Fibroblast of villous mesenchyme (primary cell): ENCODE measurements at regions not wholly inside any gene's neighbourhood (a gene's known extent, or its start where the extent isn't known, plus 50 kb on each side); places are given as distances from the start of the nearest gene placed in this dataset.
"Not testable (repeated sequence)": the region's sequence is repeated elsewhere in the genome, so short reads cannot be mapped to it uniquely, and the experiment has no call there.

Experiments
- DNase-seq: peaks from one replicate; pipeline ENCODE4 v3.0.0-alpha.2; 2010; ENCODE audit warnings: low read depth
- H3K4me3 ChIP-seq: 2 replicates; pipeline ENCODE4 v1.5.1; 2011; ENCODE audit warnings: low read depth, mild to moderate bottlenecking, low read length
- CTCF ChIP-seq: IDR thresholded peaks from 2 replicates; pipeline ENCODE4 v1.5.1; 2012; ENCODE audit warnings: low read depth, mild to moderate bottlenecking, low read length; ENCODE audit not compliant: insufficient read depth

- H3K4me3 ChIP-seq, DNase-seq: not testable (repeated sequence)
Observed at GRCh38 chr5:34187441-34187840, 144.4 kb upstream of the C1QTNF3 start.

GRCh38 chr5:34188001-34188822 is 145.2 kb upstream of the C1QTNF3 start:
- peak; percentile 57 for TF ChIP-seq CTCF
- H3K4me3 ChIP-seq, result not testable (repeated sequence)
- peak; percentile 71 for DNase-seq

GRCh38 chr5:34189246-34189645 is 146.2 kb upstream of the C1QTNF3 start:
- H3K4me3 ChIP-seq, DNase-seq: not testable (repeated sequence)

- DNase-seq, result peak; percentile 3
- H3K4me3 ChIP-seq, result not testable (repeated sequence)
Observed at GRCh38 chr5:34189752-34190411, 146.9 kb upstream of the C1QTNF3 start.

- DNase-seq, H3K4me3 ChIP-seq: not testable (repeated sequence)
Observed at GRCh38 chr5:34190466-34190865, 147.5 kb upstream of the C1QTNF3 start.

GRCh38 chr5:34191279-34191744 is 148.3 kb upstream of the C1QTNF3 start:
- H3K4me3 ChIP-seq, DNase-seq: not testable (repeated sequence)

GRCh38 chr5:34192064-34192922 is 149.3 kb upstream of the C1QTNF3 start:
- peak; percentile 4 for DNase-seq
- H3K4me3 ChIP-seq, result not testable (repeated sequence)

GRCh38 chr5:34192923-34193262 is 149.9 kb upstream of the C1QTNF3 start:
- H3K4me3 ChIP-seq, DNase-seq: not testable (repeated sequence)

GRCh38 chr5:34193297-34193696 is 150.3 kb upstream of the C1QTNF3 start:
- not testable (repeated sequence) for DNase-seq, H3K4me3 ChIP-seq

GRCh38 chr5:34193804-34194203 is 150.8 kb upstream of the C1QTNF3 start:
- not testable (repeated sequence) for H3K4me3 ChIP-seq
- peak; percentile 18 for DNase-seq

GRCh38 chr5:34196091-34196490 is 153.1 kb upstream of the C1QTNF3 start:
- not testable (repeated sequence) for H3K4me3 ChIP-seq, DNase-seq

GRCh38 chr5:34205347-34205746 is 162.3 kb upstream of the C1QTNF3 start:
- not testable (repeated sequence) for H3K4me3 ChIP-seq, DNase-seq

- H3K4me3 ChIP-seq, result not testable (repeated sequence)
- peak; percentile 54 for DNase-seq
Observed at GRCh38 chr5:34217386-34217785, 174.4 kb upstream of the C1QTNF3 start.

- not testable (repeated sequence) for H3K4me3 ChIP-seq, DNase-seq
Observed at GRCh38 chr5:34221329-34222073, 178.5 kb upstream of the C1QTNF3 start.

- DNase-seq, H3K4me3 ChIP-seq: not testable (repeated sequence)
Observed at GRCh38 chr5:34223158-34223557, 180.1 kb upstream of the C1QTNF3 start.

GRCh38 chr5:34230402-34230801 is 187.4 kb upstream of the C1QTNF3 start:
- H3K4me3 ChIP-seq, DNase-seq: not testable (repeated sequence)

- not testable (repeated sequence) for H3K4me3 ChIP-seq, DNase-seq
Observed at GRCh38 chr5:34243802-34244201, 200.8 kb upstream of the C1QTNF3 start.
